G401 (cell line): ENCODE measurements at regions not wholly inside any gene's neighbourhood (a gene's known extent, or its start where the extent isn't known, plus 50 kb on each side); places are given as distances from the start of the nearest gene placed in this dataset.
A peak's percentile ranks its signal among the peaks of the same experiment; 100 is the strongest.

Experiments
- DNase-seq: peaks from one replicate; pipeline ENCODE4 v3.0.0-alpha.2; 2015; ENCODE audit warnings: low spot score
- in situ Hi-C: cut with HindIII; loops from 2 replicates; pipeline ENCODE4 v1.10.0; 2016; ENCODE audit warnings: low sequenced_read_pairs, mixed read lengths

- in situ Hi-C loops = no loop called here
- DNase-seq = no peak
Measured at GRCh38 chr17:79525793-79526677, 84.8 kb downstream of the RBFOX3 start.

DNA sequence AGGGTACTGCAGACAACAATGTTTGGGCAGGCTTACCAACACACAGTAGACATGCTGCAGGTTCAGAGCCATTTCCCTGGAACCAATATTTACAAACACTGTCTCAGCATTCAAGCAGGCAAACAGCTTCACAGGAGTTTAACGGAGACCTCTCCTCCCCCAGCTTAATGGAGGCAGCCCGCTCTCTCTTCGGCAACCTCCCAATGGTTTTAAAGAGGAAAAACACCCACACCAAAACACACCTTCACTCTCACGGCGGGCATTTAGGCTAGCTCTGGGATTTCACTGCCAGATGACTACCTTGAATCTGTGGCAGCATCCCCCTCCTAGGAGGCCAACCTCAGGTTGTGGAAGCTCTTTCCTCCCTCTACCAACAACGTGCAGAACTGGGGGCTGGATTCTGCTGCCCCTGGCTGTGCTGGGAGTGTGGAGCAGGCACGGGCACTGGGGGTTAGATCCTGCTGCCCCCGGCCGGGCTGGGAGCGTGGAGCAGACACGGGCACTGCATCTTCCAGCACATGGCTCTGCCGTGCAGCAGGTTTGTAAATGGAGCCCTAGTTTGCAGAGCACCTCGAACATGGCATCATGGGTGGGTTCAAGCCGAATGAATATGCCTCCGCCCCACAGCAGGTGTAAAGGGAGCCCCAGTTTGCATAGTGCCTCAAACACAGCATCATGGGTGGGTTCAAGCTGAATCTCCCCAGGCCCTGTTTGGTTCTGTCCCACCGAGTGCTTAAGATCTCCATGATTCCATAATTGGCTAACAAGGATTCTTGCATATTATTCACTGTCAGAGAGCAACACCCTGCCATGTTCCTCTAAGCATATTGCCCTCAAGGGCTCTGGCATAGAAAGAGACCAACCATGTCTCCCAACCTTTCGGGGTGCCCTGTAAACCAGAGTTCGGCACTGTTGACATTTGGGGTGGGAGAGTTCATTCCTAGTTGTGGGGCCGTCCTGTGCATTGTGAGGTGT, 86.4 kb downstream of the RBFOX3 start:
- in situ Hi-C loops = no loop called here
- no peak for DNase-seq

DNA sequence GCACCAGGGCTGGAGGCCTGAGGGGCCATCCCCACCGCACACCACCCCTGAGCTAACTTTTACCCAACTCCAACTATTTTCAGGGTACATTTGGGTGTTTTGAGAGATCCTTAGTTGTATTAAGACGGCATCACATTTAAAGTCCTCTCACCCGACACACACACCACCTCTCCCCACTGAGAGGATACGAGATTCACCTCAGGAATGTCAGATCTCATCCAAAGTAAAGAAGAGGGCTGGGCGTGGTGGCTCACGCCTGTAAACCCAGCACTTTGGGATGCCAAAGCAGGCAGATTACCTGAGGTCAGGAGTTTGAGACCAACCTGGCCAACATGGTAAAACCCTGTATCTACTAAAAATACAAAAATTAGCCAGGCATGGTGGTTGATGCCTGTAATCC, 88.4 kb downstream of the RBFOX3 start:
- no peak for DNase-seq
- in situ Hi-C loops = no loop called here

GRCh38 chr17:79521225-79521624, 89.6 kb downstream of the RBFOX3 start:
- in situ Hi-C loops = no loop called here
- DNase-seq = no peak

- in situ Hi-C loops = no loop called here
Measured at GRCh38 chr17:79520167-79521165, 90.4 kb downstream of the RBFOX3 start.

DNA sequence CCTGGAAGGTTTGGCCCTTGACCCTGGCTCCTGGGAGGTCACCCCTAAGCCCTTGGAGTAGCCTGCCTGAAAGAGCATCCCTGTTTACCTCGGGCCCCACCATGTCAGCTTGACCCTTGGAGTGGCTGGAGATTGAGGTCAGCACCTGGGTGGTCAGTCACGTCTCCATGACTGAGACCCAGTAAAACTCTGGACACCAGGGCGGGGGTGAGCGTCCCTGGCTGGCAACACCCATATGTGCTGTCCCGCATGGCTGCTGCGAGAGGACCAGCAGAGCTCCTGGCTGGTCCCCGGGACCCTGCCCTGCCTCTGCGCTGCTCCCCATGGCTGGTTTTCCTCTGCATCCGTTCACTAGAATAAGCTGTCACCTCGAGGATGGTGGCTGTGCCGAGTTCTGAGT, 91.2 kb downstream of the RBFOX3 start:
- no peak for DNase-seq
- in situ Hi-C loops = no loop called here

More at GRCh38 chr17:79520167-79521165, 90.4 kb downstream of the RBFOX3 start:
- DNase-seq = no peak

- in situ Hi-C loops = no loop called here
Measured at GRCh38 chr17:79518585-79519523, 92.0 kb downstream of the RBFOX3 start.

DNA sequence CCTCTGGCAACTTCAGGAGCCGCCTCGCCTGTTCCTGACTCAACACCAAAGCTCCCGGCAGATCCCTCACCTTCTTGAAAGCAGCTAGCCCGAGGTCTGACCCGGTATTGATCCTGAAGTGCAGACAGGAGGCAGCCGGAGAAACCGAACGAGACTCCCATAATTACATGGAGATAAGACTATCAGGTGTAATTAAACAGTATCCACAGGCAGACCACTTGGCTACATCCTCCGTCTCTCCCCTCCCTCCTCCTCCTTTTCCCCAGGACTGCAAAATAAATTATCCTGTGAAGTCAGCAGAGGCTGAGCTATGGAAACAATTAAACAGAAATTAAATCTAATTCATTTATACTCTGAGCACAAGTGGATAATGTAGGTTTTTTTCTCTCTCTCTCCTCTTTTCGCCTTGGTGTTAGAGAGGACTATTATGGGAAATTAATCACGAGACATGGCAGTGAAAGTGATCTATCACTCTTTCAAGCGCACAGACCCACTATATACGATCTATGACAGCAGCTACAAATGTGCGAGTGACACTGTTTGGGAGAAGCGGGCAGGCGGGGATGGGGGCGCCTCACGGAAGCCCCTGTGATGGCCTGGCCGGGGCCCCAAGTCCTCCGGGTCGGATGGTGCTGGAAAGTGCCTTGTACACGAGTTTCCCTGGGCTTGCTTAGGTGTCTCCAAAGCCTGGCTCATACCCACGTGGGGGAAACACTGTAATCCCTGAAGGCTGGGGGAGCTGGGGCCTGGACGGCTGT, 92.8 kb downstream of the RBFOX3 start:
- no peak for DNase-seq
- in situ Hi-C loops = no loop called here

More at GRCh38 chr17:79518585-79519523, 92.0 kb downstream of the RBFOX3 start:
- DNase-seq = peak; percentile 78

DNA sequence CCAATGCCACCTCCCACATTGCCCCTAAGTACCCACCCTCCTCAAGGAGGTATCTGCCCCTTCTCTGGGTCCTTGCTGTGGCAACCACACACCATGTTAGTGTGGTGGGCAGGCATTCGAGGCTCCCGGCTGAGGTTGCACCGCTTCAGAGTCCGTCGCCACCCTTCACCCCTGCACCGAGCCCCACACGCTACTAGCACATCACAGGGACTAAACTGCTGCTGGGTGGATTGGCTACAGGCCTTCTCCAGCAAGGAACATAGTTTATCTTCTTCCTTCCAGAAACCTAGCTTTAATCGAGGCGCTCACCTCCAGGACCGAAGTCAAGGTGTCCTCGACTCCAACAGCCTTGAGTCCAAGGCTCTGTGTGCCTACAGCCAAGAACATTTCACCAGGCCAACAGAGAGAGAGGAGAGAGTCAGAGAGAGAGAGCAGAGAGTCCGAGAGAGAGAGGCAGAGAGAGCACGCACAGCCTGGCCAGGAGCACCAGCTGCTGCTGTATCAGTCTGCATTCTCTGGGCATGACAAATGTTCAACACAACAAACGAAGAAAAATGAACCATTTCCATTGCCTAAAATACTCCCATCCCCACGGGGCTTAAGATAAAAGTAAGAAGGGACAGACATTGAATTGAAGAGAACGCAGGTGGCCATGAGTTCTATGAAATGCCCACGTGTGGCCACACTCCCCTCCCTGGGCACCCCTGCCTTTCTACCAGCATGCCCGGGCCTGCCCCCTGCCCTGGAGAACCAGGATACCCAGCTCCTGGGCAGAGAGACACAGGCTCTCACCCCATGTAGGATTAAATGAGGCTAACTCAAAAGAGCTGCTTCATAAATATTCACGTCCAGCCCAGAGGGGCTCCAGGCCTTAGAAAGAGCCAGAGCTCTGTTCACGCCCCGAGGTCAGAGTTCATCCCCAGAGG, 94.9 kb downstream of the RBFOX3 start:
- DNase-seq = peak; percentile 87
- in situ Hi-C loops = no loop called here

- in situ Hi-C loops = no loop called here
- no peak for DNase-seq
Measured at GRCh38 chr17:79515110-79515509, 95.7 kb downstream of the RBFOX3 start.

DNA sequence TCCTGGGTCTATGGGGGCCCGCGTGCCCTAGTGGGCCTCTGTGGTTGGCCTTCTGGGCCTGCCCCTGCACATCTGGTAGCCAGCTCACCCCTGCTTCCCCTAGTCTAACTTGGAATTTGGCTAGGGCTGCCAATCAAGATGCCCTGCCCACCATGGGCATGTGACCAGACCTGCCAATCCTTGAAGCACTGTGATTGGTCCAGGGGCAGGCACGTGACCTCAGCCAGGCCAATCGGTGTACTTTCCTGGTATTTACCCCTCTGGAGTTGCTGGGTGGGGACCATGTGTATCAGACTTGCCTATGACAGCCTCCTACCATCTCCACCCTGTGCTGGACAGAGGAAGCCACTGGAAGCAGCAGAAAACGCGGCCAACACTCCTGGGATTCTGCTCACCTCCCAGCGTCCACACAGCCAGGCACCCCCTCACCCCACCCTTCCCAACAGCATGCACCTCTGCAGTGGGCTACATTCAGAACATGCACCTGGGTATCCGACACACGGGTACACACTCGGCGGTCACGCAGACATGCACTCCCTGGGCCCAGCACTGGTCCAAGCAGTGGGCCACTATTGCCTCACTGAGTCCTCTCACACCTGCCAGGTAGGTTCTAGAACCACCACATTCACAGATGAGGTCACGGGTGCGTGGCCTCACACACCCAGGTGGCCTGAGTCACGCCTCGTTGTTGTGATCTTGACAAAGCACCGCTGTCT, 96.9 kb downstream of the RBFOX3 start:
- DNase-seq = no peak
- in situ Hi-C loops = no loop called here

GRCh38 chr17:79513206-79513605, 97.6 kb downstream of the RBFOX3 start:
- no peak for DNase-seq
- in situ Hi-C loops = no loop called here

- in situ Hi-C loops = no loop called here
- DNase-seq = no peak
Measured at GRCh38 chr17:79511471-79511870, 99.4 kb downstream of the RBFOX3 start.

DNA sequence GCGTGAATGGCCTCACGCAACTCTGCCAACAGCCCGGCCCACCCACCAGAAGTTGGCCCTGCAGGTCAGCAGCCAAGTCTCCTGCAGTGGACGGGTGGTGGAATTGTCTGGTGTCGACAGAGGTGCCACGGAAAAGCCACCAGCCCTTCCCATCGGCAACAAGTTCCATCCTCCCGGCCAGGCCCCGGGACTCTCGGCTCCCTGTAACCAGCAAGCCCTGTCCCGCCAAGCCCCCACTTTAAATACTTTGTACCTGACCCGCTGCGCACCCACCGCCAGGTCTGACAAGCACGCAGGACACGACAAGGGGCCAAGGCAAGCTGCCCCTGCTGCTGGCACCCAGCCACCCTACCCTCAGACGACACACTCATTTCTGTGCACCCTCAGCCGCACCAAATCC, 100.8 kb downstream of the RBFOX3 start:
- DNase-seq = no peak
- in situ Hi-C loops = no loop called here

- DNase-seq = no peak
- in situ Hi-C loops = no loop called here
Measured at GRCh38 chr17:79509490-79509889, 101.4 kb downstream of the RBFOX3 start.

DNA sequence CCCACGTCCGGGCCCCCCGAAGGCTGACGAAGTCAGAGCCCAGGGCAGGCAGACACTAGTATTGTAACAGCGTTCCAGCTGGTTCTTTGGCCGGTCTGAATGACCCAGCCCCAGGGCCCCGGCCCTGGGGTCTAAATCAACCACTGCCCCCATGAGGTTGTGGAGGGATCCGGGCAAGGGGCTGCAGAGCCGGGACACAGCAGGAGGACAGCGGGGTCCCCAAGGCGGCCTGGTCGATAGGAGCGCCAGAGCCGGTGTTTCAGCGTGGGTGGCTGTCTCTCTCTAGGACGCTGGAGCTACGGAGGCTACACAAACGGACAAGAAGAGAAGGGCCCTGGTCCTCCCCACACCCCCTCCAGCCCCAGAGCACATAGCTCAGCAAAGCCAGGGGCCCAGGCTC, 101.8 kb downstream of the RBFOX3 start:
- in situ Hi-C loops = no loop called here
- no peak for DNase-seq
